NCI-H345 treated with DMSO at 0.1 percent for 48 hours (cell line): ENCODE measurements at regions not wholly inside any gene's neighbourhood (a gene's known extent, or its start where the extent isn't known, plus 50 kb on each side); places are given as distances from the start of the nearest gene placed in this dataset.
A peak's percentile ranks its signal among the peaks of the same experiment; 100 is the strongest.
"Not testable (repeated sequence)": the region's sequence is repeated elsewhere in the genome, so short reads cannot be mapped to it uniquely, and the experiment has no call there.

Experiments
- DNase-seq: peaks from one replicate; lab custom pipeline; 2025; ENCODE audit not compliant: unreplicated experiment; lab: John Stamatoyannopoulos, UW

DNA sequence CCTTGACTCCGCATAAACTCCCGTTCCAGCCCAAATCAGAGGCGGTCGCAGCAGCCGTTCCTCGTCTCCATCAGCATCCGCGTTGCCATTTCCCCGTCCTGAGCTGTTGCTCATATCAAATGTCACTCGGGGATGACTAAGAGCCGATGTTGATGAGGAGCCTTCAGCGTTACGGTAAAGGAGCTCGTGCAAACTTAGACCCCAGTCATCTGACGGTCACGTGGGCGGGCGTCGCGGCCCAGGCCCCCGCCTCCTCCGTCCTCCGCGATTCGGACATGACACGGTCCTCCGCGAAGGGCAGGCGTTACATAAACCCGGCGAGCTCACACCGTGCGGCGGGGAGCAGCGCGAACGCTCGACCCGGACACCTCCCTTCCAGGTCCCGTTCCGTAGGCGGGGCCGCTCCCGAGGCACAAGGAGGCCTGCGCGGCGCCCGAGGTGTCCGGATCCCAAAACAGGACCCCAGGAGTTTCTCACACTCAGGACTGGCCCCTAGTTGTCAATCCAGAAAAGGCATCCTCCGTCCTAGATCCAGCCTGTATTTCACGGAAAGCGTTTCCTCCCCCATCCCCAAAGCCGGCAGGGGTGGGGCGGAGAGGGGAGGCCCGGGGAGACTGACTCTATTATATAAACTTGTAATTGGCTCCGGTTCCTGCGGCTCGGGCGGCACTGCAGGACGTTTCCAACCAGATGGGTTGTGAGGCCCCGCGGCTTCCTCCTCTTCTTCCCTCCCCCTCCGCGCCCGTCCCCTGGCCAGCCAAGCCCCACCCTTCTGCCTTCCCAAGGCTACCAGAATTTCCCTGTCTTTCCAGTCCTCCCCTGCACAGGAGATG lies 100.0 kb upstream of the IGF1R start:
- peak; percentile 3 for DNase-seq

- no peak for DNase-seq
Observed at GRCh38 chr15:98549003-98549402, 99.3 kb upstream of the IGF1R start.

- no peak for DNase-seq
Observed at GRCh38 chr15:98549741-98550140, 98.6 kb upstream of the IGF1R start.

DNA sequence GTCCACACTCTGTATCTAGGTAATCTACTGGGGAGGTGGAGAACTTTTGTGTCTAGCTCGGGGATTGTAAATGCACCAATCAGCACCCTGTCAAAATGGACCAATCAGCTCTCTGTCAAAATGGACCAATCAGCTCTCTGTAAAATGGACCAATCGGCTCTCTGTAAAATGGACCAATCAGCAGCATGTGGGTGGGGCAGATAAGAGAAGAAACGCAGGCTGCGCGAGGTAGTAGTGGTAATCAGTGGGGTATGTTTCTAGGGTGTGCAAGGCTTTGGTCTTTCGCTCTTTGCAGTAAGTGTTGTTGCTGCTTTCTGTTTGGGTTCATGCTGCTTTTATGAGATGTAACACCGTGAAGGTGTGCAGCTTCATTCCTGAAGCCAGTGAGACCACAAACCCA lies 98.0 kb upstream of the IGF1R start:
- DNase-seq = not testable (repeated sequence)

DNA sequence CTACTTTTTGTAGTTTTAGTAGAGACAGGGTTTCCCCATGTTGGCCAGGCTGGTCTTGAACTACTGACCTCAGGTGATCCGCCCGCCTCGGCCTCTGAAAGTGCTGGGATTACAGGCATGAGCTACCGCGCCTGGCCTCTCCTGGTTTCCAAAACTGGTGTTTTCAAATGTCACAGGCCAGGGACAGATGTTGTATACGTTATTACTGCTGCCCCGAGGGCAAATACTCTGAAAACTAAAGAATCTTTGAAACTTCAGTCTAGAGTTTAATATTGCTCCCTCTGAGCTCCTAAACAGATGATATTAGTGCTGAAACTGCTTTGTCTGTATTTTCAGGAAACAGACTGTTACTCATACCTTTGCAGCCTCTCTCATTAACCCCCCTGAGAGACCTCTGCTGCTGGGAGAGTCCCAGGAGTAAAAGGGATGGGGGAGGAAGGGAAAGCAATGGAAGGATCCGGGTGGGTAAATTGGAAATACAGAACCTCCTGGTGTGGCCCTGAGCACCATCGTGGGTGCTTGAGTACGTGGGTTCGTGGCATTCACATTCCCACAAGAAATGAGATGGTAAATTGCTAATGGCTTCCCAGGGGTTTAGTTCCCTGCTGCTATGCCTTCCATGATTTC lies 96.3 kb upstream of the IGF1R start:
- no peak for DNase-seq

DNA sequence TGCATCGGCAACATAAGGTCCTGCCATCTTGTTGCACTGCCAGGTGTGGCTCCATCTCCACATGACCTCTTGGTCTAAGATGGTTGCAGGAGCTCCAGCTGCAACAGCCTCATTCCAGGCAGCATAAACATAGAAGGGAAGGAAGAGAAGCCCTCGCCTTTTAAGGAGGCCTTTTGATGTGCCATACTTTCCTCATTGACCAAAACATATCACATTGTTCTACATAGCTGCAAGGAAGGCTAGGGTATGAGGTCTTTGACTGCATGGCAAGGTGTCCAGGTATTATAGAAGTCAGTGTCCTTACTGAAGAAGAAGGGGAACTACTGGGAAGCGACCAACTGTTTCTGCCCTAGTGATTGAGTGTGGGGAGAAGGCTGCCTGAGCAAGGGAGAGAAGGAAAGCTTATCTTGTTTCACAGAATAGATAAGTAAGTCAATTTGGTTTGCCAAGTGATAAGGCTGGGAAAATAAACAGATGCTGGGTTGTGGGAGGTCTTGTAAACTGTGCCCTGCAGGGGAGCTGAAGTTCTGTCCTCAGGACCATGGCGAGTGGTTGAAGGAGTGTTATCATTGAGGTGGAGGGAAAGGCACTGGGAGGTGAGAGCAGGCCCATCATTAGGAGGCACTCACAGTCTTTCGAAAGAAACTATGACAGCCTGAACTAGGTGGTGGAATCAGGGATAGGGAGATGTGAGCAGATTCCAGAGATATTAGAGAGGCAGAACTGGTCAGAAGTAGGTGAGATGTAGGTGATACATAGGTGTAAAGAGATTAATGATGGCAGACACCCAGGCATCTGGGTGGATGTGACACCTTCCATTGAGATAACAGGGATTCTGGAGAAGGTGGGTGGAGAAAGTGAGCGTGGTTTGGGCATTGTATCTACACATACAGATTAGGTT lies 93.8 kb upstream of the IGF1R start:
- DNase-seq = no peak

GRCh38 chr15:98555173-98555515 lies 93.2 kb upstream of the IGF1R start:
- no peak for DNase-seq

GRCh38 chr15:98556321-98556720 lies 92.0 kb upstream of the IGF1R start:
- no peak for DNase-seq

GRCh38 chr15:98560338-98560737 lies 88.0 kb upstream of the IGF1R start:
- no peak for DNase-seq

GRCh38 chr15:98561169-98561941 lies 87.0 kb upstream of the IGF1R start:
- no peak for DNase-seq

- no peak for DNase-seq
Observed at GRCh38 chr15:98562331-98562937, 85.9 kb upstream of the IGF1R start.

GRCh38 chr15:98565566-98565965 lies 82.8 kb upstream of the IGF1R start:
- DNase-seq = no peak

DNA sequence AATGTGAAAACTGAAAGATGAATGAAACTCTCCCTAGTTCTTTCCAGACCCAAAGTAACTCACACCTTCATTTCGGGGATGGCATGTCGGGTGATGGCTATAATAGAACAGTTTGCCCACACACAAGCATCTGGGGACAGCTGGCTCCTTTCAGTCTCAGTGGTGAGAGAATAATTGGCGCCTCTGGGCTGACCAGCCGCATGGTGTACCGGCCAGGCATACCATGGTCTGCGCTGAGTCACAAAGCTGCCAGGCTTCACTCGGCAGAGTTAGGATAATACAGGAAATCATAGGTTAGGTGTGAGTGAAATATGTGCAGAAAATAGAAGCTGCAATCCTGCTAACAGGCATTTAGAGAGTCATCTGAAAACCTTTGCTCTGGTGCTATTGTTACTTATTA lies 80.4 kb upstream of the IGF1R start:
- DNase-seq = no peak

- no peak for DNase-seq
Observed at GRCh38 chr15:98568382-98569017, 79.8 kb upstream of the IGF1R start.

DNA sequence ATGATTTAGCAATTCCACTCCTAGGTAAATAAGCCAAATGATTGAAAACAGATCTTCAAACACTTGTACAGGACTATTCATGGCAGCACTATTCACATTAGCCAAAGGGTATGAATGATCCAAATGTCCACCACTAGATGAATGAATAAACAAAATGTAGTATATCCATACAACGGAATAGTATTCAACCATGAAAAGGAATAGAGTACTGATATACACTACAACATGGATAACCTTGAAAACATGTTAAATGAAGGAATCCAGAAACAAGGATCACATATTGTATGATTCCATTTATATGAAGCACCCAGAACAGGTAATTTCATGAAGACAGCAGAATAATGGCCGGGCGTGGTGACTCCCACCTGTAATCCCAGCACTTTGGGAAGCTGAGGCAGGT lies 78.2 kb upstream of the IGF1R start:
- DNase-seq = no peak

DNA sequence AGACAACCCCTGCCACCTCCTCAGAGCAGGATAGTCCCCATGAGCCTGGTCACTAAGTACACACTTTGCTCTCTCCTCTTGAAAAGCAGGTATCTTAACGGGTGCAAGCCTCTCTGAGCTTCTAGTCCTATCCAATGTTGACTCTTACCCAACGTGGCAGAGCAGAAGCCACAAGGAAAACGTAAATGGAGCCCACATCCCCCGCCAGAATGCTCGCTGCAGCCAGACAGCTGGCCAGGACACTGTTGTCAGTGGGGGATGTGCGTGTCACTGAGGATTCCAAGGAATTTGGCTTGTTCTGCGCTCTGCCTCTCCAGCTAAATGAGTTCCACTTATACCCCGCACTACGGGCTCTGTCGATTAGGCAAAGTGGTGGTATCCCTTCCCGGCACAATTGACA lies 67.8 kb upstream of the IGF1R start:
- no peak for DNase-seq

DNA sequence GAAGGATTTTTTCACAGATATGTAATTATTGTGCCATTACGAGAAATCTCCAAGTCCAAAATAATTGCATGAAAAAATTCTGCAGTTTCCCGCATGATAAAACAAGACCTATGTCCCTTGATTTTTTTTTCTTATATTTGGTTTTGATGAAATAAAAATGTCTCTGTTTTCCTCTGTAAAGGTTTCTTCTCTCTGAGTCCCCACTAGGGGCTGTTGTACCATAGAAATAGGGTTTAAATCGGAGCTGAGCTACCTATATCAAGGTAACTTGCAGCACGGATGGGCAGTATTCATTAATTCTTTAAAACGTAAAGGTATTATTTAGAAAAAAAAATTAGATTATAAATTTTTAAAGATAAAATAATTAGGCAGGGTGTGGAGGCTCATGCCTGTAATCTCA lies 66.6 kb upstream of the IGF1R start:
- DNase-seq = no peak

GRCh38 chr15:98582900-98583554 lies 65.3 kb upstream of the IGF1R start:
- no peak for DNase-seq

DNA sequence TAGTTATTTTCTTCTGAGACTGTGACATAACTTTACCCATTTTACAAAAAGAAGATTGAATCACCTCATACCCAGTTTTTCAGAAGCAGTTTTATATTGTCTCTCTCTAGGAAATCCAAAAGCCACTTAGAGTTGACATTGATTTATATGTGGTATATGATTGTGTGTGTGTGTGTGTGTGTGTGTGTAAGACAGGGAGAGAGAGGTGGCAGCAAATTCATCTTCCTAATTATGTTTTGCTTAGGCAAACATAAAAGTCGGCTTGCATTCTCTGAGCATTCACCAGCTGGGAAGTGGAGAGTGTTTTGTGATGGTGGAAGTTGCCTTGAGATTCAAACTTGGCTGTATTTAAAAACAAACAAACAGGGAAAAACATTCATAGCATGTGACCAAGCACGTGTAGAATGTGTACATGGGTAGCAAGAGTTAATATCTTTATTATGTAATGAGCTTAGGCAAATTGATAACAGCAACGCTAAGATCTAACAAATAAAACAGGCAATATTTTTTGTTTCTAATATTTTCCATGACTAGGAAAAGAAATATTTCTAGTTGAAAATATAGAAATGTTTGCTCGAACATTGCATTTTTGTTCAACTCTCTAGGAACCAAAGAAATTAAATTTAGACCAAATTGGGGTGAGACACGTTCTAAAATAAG lies 64.4 kb upstream of the IGF1R start:
- DNase-seq = peak; percentile 0
